ENCODE measurements at regions not wholly inside any gene's neighbourhood (a gene's known extent, or its start where the extent isn't known, plus 50 kb on each side); places are given as distances from the start of the nearest gene placed in this dataset.

DNA sequence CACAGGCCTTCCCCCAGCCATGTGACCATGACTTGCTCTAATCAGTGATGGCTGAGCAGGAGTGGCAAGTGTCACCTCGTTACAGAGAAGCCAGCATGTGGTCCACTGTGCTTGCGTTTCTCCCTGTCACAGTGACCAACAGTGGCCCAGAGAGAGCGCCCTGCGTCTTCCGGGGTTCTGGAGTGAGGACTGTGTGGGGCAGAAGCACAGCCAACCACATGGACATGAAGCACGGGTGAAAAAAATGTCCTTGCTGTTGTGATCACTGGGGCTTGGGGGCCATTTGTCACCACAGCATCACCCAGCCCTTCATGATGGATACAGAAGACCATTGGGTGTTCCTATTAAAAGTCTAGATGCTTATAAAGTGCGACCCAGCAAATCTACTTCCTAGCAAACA, 174.6 kb upstream of the C14orf180 start:
- TF ChIP-seq TARDBP (IDR thresholded peaks at IDR 0.05) (no peak), FOXM1 (IDR thresholded peaks at IDR 0.05; ENCODE audit: borderline replicate concordance) (no peak), FOXA1 (IDR thresholded peaks at IDR 0.05) (no peak), CTBP1 (IDR thresholded peaks at IDR 0.05; ENCODE audit: borderline replicate concordance) (no peak)

Measured in HEK293T (cell line).